ENCODE measurements at regions not wholly inside any gene's neighbourhood (a gene's known extent, or its start where the extent isn't known, plus 50 kb on each side); places are given as distances from the start of the nearest gene placed in this dataset.

DNA sequence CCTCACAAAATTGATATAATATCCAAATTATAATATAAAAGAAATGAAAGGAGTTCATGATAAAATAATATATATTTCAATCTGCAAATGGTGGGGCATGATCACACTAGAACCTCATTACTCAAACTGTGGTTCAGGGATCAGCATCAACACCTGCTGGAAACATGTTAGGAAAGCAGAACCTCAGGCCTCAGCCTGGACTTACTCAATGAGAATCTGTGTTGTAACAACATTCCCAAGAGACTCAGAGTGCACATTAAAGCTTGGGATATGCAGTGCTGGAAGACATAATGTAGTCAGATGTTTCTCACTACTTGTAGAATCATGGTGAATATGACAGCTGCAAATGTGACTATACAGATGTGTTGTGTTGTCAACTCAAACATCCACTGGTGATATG, 81.7 kb upstream of the ITPRID1 start:
- FAIRE-seq, result no peak

DNA sequence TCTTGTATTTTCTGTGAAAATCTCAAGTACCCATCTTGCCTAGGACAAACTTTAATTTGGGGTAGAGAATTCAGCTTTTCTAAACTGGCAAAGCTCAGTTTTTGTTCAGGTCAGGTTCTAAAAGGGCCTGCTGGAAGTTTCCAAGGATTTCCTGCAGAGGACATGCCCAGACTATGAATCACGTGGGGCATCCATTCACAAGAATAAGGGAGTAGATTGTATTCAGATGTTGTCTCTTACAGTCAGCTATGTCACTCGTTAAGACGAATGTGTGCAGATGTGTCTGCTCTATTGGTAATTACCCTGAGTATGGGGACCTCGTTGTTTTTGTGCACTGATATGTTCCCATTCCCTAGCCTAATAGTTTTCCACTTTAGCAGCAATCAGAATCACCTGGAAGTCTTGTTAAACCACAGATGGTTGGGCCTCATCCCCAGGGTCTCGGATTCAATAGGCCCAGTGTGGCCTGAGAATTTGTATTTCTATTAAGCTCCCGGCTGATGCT, 81.0 kb upstream of the ITPRID1 start:
- Histone ChIP-seq H3K9me3 (ENCODE audit: control insufficient read depth in 2 of 3, insufficient read depth in 1 of 3, low read length in 3 of 3) (no peaks in the 10 kb centered on the region), H3K9ac (ENCODE audit: low read length in 3 of 3) (no peak overlapping the region), H3K4me3 (ENCODE audit: low read length in 3 of 3) (no peak overlapping the region), H3K27ac (ENCODE audit: low read depth in 2 of 2, low read length in 2 of 2) (no peak overlapping the region), H3K36me3 (ENCODE audit: control insufficient read depth in 2 of 3, insufficient read depth in 3 of 3, low read length in 3 of 3) (no peaks in the 10 kb centered on the region), H3K27me3 (ENCODE audit: control insufficient read depth, insufficient read depth, low read length) (no peaks in the 10 kb centered on the region), H3K4me1 (ENCODE audit: control insufficient read depth in 2 of 3, insufficient read depth in 2 of 3, low read depth in 1 of 3, low read length in 3 of 3) (no peaks in the 10 kb centered on the region)
- intact Hi-C loops (cut with DNase I), result no loop called here
- no peak for TF ChIP-seq CTCF (IDR thresholded peaks at IDR 0.05; ENCODE audit: borderline replicate concordance, extremely low read depth, insufficient read depth)
- FAIRE-seq (no peak), DNase-seq (no peak)

More for the DNA sequence above, 81.7 kb upstream of the ITPRID1 start:
- no peak for TF ChIP-seq CTCF (IDR thresholded peaks at IDR 0.05; ENCODE audit: borderline replicate concordance, extremely low read depth, insufficient read depth)
- no peaks in the 10 kb centered on the region for H3K36me3 ChIP-seq (ENCODE audit: control insufficient read depth in 2 of 3, insufficient read depth in 3 of 3, low read length in 3 of 3)
- no peak overlapping the region for H3K9ac ChIP-seq (ENCODE audit: low read length in 3 of 3)
- no peak overlapping the region for H3K4me3 ChIP-seq (ENCODE audit: low read length in 3 of 3)
- intact Hi-C loops (cut with DNase I), result no loop called here
- no peaks in the 10 kb centered on the region for H3K27me3 ChIP-seq (ENCODE audit: control insufficient read depth, insufficient read depth, low read length)
- H3K9me3 ChIP-seq (ENCODE audit: control insufficient read depth in 2 of 3, insufficient read depth in 1 of 3, low read length in 3 of 3), result no peaks in the 10 kb centered on the region
- DNase-seq, result no peak
- H3K4me1 ChIP-seq (ENCODE audit: control insufficient read depth in 2 of 3, insufficient read depth in 2 of 3, low read depth in 1 of 3, low read length in 3 of 3), result no peaks in the 10 kb centered on the region
- no peak overlapping the region for H3K27ac ChIP-seq (ENCODE audit: low read depth in 2 of 2, low read length in 2 of 2)

- intact Hi-C loops (cut with DNase I), result no loop called here
- no peak overlapping the region for H3K9ac ChIP-seq (ENCODE audit: low read length in 3 of 3)
- TF ChIP-seq CTCF (IDR thresholded peaks at IDR 0.05; ENCODE audit: borderline replicate concordance, extremely low read depth, insufficient read depth), result no peak
- H3K9me3 ChIP-seq (ENCODE audit: control insufficient read depth in 2 of 3, insufficient read depth in 1 of 3, low read length in 3 of 3), result no peaks in the 10 kb centered on the region
- H3K27me3 ChIP-seq (ENCODE audit: control insufficient read depth, insufficient read depth, low read length), result no peaks in the 10 kb centered on the region
- no peak for DNase-seq
- no peak overlapping the region for H3K27ac ChIP-seq (ENCODE audit: low read depth in 2 of 2, low read length in 2 of 2)
- no peaks in the 10 kb centered on the region for H3K4me1 ChIP-seq (ENCODE audit: control insufficient read depth in 2 of 3, insufficient read depth in 2 of 3, low read depth in 1 of 3, low read length in 3 of 3)
- no peak overlapping the region for H3K4me3 ChIP-seq (ENCODE audit: low read length in 3 of 3)
- no peak for FAIRE-seq
- H3K36me3 ChIP-seq (ENCODE audit: control insufficient read depth in 2 of 3, insufficient read depth in 3 of 3, low read length in 3 of 3), result no peaks in the 10 kb centered on the region
Measured at GRCh38 chr7:31437250-31437865, 76.5 kb upstream of the ITPRID1 start.

DNA sequence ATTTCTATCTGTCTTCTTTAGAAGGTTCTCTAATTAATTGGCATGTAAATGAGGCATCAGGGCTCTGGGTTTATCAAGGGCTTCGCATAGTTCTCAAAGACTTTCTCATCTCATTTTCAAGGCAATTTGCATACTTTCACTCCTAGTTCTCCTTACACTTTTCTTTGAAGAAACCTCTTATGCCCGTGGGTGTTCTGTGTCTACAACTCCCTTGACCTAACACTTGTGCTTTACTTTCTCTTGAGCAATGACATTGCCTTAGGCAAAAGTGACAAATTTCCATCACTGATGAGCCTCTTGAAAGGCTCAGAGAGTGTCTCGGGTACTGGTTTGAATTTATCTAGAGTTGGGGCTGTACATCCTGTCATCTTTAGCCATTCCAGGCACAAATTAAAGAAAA, 74.7 kb upstream of the ITPRID1 start:
- no peak for FAIRE-seq
- H3K27me3 ChIP-seq (ENCODE audit: control insufficient read depth, insufficient read depth, low read length), result no peaks in the 10 kb centered on the region
- H3K9me3 ChIP-seq (ENCODE audit: control insufficient read depth in 2 of 3, insufficient read depth in 1 of 3, low read length in 3 of 3), result no peaks in the 10 kb centered on the region
- intact Hi-C loops (cut with DNase I), result no loop called here
- no peak overlapping the region for H3K27ac ChIP-seq (ENCODE audit: low read depth in 2 of 2, low read length in 2 of 2)
- H3K4me1 ChIP-seq (ENCODE audit: control insufficient read depth in 2 of 3, insufficient read depth in 2 of 3, low read depth in 1 of 3, low read length in 3 of 3), result no peaks in the 10 kb centered on the region
- no peak overlapping the region for H3K4me3 ChIP-seq (ENCODE audit: low read length in 3 of 3)
- TF ChIP-seq CTCF (IDR thresholded peaks at IDR 0.05; ENCODE audit: borderline replicate concordance, extremely low read depth, insufficient read depth), result no peak
- DNase-seq, result no peak
- no peaks in the 10 kb centered on the region for H3K36me3 ChIP-seq (ENCODE audit: control insufficient read depth in 2 of 3, insufficient read depth in 3 of 3, low read length in 3 of 3)
- no peak overlapping the region for H3K9ac ChIP-seq (ENCODE audit: low read length in 3 of 3)
